Lower leg skin (tissue), 3 donors: ENCODE measurements at regions not wholly inside any gene's neighbourhood (a gene's known extent, or its start where the extent isn't known, plus 50 kb on each side); places are given as distances from the start of the nearest gene placed in this dataset.

Experiments used
- POLR2A ChIP-seq, 2 donors: fragments of 450-650 bp; IDR thresholded peaks; one replicate each; pipeline ENCODE4 v1.6.1; 2016 to 2017; ENCODE audit warnings: antibody characterized with exemption in 2 of 2, mild to moderate bottlenecking in 1 of 2, moderate library complexity in 1 of 2
- TF ChIP-seq, protein P1 (sequence below), 3 donors: fragments of 450-650 bp; IDR thresholded peaks; one replicate each; pipeline ENCODE4 v1.5.1; 2016; ENCODE audit warnings: antibody characterized with exemption in 3 of 3, mild to moderate bottlenecking in 3 of 3, moderate library complexity in 2 of 3

DNA sequence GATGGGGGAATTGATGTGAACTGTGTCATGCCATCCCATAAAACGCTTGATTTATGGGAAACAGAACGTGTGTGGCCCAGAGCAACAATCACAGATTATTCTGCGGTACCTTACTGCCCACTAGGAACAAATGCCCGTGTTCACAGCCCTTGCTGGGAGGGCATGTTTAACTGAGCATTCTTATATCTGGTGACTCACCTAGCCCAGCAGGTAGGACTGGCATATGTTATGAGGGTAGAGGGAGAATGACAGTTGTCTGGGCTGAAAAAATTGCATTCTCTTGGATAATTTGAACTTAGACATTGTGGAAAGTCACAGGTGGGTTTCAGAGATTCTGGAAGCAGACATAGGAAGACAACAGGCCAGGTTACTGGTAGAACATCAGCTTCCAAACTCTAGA is 460.6 kb downstream of the DMRT2 start:
- TF ChIP-seq POLR2A (IDR thresholded peaks at IDR 0.05) = no peak
- TF ChIP-seq, protein P1, sequence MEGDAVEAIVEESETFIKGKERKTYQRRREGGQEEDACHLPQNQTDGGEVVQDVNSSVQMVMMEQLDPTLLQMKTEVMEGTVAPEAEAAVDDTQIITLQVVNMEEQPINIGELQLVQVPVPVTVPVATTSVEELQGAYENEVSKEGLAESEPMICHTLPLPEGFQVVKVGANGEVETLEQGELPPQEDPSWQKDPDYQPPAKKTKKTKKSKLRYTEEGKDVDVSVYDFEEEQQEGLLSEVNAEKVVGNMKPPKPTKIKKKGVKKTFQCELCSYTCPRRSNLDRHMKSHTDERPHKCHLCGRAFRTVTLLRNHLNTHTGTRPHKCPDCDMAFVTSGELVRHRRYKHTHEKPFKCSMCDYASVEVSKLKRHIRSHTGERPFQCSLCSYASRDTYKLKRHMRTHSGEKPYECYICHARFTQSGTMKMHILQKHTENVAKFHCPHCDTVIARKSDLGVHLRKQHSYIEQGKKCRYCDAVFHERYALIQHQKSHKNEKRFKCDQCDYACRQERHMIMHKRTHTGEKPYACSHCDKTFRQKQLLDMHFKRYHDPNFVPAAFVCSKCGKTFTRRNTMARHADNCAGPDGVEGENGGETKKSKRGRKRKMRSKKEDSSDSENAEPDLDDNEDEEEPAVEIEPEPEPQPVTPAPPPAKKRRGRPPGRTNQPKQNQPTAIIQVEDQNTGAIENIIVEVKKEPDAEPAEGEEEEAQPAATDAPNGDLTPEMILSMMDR (IDR thresholded peaks at IDR 0.05) = no peak
